Activated CD8-positive, alpha-beta memory T cell treated with anti-CD3 and anti-CD28 coated beads, Interleukin-2, amount 50 U/mL, for 4 hours (primary cell): ENCODE measurements at regions not wholly inside any gene's neighbourhood (a gene's known extent, or its start where the extent isn't known, plus 50 kb on each side); places are given as distances from the start of the nearest gene placed in this dataset.
"Not testable (repeated sequence)": the region's sequence is repeated elsewhere in the genome, so short reads cannot be mapped to it uniquely, and the experiment has no call there.

Experiments used
- DNase-seq: peaks from one replicate; pipeline ENCODE4 v3.0.0-alpha.2; 2020

DNA sequence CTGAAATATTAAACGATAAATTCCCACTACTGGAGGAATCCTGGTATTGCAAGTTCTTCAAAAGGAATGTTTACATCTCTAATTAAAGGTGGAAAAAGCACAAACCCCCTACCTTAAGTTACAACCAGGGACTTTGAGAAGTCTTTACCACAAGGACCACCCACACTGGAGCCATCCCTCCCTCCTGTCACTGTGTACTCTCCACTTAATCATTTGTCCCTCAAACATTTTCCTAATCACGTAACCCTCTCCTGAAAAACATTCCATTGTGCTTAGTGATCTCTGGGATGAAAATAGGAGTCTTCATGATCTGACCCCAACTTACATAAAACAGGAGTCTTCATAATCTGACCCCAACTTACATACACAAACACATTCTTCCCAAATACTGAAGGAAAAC, 85.7 kb downstream of the SUCLG1 start:
- DNase-seq: no peak

DNA sequence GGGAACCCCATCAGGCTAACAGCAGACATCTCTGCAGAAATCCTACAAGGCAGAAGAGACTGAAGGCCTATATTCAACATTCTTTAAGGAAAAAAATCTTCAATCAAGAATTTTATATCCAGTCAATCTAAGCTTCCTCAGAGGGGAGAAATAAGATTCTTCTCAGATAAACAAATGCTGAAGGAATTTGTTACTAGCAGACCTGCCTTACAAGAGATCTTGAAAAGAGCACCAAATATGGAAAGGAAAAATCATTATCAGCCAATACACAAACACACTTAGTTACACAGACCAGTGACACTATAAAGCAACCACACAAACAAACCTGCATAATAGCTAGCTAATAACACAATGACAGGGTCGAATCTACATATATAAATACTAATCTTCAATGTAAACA, 96.5 kb downstream of the SUCLG1 start:
- no peak for DNase-seq

DNA sequence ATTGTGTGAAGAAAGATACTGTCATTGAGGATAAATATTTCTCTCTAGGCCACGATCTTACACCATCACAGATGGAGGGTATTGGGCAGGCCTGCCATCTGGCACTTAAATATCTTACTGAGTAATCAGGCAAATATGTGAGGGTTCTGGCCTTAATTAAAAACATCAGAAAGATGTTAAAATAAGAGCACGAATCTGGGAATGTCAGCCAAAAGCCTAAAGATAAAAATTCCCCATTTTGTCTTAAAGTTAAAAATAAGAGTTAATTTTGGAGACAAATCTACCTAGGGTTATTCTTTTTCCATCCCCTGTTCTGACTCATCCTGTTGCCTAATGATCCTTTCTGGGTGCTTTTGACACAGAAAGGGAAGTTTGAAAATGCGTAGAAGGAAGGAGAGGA, 121.0 kb downstream of the SUCLG1 start:
- DNase-seq: no peak

DNA sequence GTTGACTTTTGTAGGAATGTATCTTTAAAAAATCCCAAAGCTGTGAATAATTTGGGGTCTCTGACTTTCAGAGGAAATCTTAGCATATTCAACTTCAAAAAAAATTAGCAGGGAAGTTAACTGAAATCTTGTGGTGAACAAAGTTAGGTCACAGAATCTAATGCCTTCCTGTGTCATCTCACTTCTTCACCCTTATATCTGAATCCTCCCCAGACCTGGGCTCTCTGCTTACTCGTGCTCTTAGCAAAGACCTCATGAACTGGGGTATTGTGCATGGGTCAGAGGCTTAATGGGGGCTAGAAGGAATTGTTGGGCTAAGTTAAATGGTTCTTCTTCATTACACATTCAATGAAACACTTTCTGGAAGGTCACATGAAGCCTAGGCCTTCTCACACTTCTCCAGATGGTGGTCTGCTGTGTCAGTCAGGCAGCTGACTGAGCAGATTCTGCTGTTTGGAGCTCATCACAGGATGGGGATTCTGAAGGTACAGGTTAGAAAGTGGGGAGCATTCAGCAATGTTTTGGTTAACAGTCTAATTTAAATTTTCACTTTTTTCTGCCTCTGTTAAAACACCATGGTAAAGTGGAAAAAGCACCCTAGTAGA, 131.3 kb downstream of the SUCLG1 start:
- DNase-seq: no peak

DNA sequence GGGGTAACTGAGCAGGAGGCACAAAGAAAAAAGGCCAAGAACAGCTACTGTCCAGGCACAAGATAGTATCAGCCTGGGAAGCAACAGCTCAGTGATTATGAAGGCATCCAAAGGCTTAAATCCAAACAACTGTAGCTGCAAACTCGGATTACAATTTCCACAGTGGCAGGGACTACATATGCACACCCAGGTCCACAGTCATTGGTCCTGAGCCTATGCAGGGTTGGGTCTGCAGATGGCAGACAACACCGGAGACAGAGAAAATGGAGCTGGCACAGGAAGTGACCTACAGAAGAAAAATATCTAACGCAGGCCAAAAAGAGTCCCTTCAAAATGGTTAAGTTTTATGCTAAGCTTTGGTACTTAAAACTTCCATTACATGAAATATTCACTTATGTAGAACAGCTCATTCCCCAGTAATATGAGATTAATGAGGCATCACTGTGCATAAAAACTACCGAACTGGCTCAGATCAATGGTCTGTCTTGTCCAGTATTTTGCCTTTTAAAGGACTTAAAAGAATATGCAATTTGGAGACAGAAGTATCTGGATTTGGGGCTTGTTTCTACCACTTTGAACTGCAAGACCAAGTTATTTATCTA, 132.1 kb downstream of the SUCLG1 start:
- DNase-seq: no peak

DNA sequence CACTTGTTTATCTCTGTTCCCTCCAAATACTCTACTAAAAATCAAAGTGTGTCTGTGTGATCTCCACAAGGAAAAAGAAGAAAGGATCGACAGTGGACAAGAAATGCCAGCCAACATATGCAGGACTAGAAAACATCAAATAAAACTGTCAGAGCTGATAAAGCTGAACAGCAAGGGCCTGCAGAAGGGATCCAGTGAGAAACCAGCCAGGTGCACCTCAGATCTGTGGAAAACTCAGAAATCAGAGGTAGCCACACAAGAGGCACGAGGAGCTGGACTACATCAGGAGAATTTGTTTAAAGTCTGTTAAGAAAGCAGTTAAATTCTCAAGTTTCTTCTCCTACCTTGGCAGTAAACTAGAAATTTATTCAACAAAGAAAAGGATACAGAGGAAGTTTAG, 135.2 kb downstream of the SUCLG1 start:
- no peak for DNase-seq

DNA sequence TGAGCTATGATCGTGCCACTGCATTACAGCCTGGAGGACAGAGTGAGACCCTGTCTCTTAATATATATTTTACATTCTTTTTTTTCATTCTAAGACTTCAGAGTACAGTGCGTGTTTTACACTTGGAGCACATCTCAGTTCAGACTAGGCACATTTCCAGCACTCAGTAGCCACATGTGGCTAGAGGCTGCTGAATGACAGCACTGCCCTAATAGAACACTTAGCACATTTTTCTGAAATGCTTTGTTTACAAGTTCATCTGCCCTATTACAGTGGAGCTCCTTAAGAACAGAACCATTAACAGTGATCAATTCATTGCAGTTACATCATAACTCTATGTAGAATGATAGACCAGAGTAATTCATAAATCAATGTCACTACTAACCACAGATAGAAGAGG, 138.1 kb downstream of the SUCLG1 start:
- DNase-seq: no peak

DNA sequence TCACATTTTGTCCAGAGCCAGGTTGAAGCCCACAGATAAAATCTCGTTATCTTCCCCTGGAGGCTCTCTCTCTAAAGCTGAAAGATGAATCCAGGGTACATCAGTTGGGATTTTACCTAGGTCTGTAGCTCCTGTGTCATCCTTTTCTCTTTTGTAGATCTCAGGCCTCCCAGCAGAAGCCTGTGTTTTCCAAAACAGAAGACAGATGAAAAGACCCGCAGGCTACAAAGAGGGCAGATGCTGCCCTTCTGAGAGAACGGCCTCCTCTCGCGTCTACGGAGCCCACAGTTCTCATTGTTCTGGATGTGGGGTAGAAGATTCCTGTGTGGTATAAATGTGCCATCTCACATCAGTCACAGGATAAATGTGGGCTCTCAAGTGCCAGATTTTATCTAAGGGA, 139.5 kb downstream of the SUCLG1 start:
- no peak for DNase-seq

DNA sequence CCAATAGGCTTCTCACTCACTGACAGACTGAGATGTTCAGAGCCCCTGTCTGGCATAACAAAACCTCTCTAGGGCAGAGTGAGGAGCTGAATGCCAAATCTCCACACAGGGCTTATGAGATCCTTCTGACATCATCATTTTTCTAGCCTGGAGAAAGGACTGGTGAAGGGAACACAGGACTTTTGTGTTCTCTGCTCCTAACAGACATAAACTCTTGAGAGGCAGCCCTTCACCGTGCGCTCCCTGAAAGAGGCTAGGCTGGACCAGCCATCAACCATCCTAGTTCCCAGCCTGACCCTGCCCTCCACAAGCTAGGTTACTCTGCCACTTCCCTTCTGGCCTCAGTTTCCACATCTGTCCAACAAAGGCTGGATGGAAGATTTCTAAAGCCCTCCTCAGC, 141.9 kb downstream of the SUCLG1 start:
- DNase-seq: no peak

DNA sequence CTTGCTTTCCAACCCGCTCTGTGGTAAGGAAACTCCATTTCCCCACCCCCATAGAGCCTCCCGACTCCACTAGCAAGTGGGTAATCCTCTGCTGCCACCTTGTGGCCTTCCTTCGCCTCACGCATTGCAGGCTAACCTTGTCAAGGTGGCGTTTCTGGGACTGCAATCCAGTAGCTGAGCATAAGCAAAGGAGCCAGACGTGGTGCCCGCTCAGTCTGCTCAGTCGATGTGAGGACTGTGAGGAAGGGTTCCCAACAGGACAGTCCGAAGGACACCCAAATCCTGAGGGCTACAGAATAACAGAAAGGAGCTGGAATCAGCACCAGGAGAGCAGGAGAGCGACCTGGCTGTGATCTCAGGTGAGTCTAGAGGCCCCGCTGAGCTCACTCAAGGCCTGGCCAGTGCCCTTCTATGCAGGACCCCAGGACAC, 144.2 kb downstream of the SUCLG1 start:
- DNase-seq: peak; percentile 67

DNA sequence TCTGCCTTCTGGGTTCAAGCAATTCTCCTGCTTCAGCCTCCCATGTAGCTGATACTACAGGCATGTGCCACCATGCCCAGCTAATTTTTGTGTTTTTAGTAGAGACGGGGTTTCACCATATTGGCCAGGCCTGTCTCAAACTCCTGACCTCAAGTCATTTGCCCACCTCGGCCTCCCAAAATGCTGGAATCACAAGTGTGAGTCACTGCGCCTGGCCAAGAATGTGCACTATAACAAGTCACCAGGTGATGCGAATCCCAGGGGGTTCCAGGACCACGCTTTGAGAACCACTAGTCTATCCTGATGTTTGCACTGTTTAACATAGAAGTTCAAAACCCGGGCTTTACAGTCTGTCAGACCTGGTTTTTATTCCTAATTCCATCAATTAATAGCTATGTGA, 144.8 kb downstream of the SUCLG1 start:
- DNase-seq: no peak

DNA sequence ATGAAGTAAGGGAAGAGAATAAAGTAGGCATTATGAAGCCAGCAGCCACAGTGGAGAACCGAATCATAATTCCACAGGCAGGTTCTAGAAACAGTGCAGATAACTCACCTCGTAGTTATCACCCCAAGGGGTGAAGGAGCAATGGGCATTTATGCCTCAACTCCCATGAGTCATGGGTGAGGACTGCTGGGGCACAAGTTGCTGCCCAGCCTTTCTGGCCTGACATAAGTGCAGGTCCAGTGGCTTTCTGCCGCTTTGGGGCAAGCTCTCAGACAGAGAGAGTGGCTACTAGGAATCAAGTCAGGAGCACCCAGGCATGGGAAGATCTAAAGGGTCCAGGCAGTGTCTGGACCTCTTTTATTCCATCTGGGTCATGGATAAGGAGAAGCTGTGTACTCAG, 149.8 kb downstream of the SUCLG1 start:
- DNase-seq: no peak

DNA sequence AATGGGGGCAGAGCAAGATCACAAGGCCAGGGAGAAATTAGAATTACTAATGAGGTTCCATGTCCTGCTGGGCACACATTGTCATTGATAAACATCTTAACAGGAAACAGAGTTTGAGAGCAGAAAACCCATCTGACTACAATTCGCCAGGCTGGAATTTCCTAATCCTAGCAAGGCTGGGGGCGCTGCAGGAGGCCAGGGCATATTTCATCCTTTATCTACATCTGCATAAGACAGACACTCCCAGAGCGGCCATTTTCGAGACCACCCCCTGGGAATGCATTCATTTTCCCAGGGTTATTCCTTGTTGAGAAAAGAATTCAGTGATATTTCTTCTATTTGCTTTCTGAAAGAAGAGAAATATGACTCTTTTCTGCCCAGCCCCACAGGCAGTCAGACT, 152.7 kb downstream of the SUCLG1 start:
- DNase-seq: no peak

DNA sequence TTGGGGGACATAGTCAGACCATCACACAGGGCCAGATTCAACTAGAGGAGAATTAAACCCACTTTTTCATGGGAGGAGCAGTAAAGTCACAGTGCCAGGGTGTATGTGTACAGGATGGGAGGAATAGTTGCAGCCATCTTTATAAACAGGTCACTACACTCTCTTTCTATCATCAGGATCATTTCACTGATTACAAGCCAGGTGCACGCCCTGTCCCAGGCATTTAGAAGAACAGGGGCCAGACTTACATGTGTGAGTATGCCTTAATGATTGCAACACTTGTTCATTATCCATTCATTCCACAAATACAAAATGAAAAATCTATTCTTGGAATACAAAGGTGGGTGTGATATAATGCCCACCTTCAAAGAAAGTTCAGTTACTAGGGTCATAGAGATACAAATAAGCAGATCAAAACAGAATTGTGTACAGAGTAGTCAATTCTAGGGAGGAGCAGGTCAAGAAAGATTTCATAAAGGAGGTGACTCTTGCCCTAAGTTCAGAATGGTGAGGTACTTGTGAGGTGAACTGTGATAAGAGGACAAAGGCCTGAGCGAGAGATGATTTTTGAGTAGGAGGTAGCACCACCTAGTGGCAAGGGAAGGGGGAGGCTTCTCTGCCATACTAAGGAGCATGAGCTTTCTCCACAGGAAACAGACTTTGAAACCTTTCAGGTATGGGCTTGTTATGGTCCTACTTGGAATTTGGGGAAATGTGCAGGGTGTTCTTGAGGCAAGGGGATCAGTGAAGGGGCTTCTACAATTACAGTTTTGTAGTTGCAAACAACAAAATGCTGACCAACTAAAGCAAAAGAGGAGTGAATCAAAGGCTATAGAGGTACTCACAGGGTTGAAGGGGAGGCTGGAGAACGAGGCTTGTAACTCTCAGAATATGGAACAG, 156.3 kb downstream of the SUCLG1 start:
- DNase-seq: peak; percentile 16

DNA sequence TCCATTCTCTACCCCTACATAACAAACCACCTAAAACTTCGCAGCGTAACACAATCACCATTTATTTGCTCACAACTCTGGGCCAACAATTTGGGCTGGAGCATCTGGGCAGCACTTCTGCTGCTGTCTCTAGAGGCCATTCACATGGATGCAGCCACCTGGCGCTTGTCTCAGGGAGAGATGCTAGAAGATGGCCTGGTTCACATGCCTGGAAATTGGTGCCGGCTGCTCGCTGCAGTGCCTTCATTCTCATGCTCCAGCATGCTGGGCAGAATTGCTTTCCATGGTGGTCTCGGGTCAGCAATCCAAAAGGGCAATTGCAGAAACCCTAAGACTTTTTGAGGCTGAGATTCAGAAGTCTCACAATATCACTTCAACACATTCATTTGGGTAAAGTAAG, 157.4 kb downstream of the SUCLG1 start:
- DNase-seq: no peak

DNA sequence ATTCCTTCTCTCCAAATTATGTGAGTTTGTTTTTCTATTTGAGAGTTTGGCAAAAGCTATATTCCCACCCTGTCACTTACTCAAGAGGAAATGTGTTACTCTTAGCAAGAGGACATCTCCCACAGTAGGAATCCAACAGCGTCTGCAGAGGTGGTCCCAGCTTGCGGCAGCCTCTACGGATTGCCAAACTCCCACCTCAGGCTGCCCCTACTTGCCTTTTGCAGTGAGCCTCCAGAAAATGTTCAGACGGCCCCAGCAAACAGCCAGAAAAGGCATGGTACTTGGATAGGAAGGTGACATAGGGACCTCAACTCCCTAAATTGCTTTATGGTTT, 158.4 kb downstream of the SUCLG1 start:
- no peak for DNase-seq

DNA sequence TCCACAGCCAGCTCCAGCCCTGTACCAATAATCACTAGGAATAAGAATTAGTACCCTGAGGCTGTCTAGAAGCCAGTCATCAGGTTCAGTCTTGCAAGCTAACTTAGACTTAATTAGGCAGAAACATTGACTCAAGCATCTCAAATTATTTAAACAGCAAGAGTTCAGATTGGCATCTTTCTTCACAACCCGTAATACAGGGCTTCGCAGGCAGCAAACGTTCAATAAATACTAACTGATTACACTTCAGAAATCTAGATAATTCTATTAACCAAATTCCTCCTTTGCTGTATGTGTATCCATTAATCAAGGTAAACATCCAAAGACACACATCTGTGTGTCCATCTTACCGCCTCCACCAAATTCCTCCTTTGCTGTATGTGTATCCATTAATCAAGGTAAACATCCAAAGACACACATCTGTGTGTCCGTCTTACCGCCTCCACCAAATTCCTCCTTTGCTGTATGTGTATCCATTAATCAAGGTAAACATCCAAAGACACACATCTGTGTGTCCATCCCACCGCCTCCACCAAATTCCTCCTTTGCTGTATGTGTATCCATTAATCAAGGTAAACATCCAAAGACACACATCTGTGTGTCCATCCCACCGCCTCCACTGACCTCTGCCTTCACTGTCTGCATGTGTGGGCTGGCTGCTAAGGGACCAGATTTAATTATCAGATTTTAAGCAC, 158.9 kb downstream of the SUCLG1 start:
- not testable (repeated sequence) for DNase-seq

DNA sequence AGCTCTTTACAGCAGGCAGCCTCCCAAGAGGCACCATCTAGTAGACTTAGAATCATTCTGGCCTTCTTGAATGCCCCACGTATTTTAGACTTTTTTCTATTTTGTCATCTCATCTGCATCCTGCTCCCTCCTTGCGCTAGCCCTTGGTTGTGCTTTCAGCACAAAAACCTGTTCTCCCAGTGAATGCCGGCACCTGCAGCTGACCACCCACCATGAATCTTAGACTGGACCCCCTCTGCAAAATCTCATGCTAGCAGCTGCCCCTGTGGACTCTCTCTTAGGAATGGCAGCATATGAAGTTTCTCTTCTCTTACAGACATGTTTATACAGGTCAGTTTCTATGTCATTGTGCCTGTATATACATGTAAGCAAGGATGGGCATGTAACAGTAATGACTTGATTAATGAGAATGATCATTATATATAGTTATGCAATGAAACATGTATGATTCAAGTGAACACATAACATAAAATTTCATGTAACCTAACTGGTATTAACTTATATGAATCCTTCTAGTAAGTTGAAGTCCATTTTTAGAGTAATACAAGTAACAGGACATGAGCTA, 159.8 kb downstream of the SUCLG1 start:
- no peak for DNase-seq

DNA sequence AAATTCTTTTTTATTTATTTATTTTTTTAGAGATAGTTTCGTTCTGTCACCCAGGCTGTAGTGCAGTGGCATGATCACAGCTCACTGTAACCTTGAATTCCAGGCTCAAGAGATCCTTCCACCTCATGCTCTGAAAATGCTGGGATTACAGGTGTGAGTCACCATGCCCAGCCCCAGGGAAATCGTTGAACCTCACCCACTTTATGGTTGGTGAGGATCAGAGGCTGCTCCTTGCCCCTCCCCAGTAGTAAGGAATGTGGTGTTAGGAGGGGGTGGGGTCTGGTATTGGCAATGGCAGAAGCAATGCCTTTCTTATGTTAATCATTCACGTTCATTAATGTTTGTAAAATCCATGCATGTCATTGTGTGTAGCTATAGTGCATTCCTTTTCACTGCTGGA, 161.9 kb downstream of the SUCLG1 start:
- no peak for DNase-seq

DNA sequence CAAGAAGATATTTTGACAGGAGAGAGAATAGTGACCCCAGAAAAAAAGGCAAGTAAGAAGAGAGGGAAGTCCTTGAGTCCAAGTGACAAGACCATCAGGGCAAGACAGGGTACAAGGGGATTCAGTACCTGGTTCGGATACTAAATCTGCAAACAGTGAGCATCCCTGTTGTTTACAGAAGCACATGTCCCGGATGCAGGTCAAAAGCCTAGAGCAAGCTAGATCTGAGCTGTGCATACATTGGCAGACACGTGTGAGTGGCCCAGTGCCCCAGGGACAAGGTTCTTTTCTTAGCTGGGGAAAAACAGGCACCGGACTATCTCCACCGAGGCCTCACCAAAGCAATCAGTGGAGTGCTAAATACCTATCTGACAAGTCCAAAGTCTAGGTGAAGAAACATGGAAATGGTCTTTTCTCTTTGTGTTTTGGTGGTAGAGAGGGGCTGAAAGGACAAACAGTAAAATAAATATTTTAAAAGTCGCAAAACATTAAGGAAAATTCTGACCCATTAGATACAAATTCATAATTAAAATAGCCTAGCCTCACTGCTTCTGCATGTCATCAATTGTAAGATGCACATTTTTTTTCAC, 165.2 kb downstream of the SUCLG1 start:
- DNase-seq: no peak

DNA sequence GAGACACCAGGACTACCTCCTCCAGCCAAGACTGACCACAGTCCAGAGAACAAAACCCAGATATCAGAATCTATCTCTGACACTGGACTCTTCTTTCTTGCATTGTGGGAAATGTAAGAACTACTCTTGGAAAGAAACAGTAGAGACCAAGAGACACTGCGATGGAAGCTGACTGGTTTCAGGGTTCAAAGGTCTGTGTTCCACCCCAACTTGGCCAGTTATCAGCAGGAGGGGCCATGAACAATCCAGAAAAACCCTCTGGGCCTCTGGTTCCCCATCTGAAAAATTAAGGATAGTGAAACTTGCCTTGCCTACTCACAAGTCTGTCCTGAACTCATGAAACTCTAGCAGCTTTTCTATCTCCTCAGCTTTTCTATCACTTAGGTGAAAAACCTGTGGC, 166.5 kb downstream of the SUCLG1 start:
- no peak for DNase-seq

DNA sequence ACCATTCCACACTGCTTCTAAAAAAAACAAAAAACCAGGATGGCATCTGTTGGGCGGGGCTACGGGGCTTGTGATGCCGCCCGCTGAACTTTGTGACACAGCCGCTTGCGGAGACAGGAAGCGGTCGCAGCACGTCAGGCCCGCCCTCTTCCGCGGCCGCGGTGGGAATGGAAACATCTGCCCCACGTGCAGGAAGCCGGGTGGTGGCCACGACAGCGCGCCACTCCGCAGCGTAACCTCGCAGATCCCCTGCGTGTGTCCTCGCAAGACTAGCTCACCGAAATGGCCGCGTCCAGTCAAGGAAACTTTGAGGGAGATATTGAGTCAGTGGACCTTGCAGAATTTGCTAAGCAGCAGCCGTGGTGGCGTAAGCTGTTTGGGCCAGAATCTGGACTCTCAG, 168.5 kb downstream of the SUCLG1 start:
- DNase-seq: no peak

DNA sequence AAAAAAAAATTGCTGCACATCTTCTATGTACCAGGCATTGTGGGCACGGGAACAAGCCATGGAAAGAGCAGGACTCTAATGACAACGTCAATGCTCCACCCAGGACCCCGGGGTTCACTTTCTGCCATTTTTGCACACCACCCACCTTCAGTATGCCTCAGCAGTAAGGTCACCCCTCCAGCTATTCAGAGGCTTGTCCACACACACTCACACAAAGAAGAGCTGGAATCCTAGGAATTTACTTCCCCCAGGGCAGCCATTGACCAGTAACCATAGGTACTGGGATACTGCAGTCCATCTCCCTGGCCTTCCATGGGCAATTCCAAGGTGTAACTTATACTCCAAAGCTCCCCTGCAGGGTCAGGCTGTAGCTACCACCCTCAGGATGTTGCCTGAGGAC, 170.8 kb downstream of the SUCLG1 start:
- no peak for DNase-seq
